Parathyroid adenoma (tissue), 2 donors: ENCODE measurements at regions not wholly inside any gene's neighbourhood (a gene's known extent, or its start where the extent isn't known, plus 50 kb on each side); places are given as distances from the start of the nearest gene placed in this dataset.
A peak's percentile ranks its signal among the peaks of the same experiment; 100 is the strongest.

Experiments used
- H2AFZ ChIP-seq: fragments of 300-600 bp; sonication (generic); one replicate; pipeline ENCODE4 v1.7.0; 2017; ENCODE audit warnings: antibody characterized with exemption, mild to moderate bottlenecking
- H3K27ac ChIP-seq: fragments of 300-600 bp; sonication (generic); one replicate; pipeline ENCODE4 v1.7.0; 2017
- H3K27me3 ChIP-seq: fragments of 300-600 bp; sonication (generic); one replicate; pipeline ENCODE4 v1.7.0; 2017; ENCODE audit warnings: low read length; ENCODE audit not compliant: control insufficient read depth, insufficient read depth
- H3K36me3 ChIP-seq: fragments of 300-600 bp; sonication (generic); one replicate; pipeline ENCODE4 v1.7.0; 2017; ENCODE audit warnings: low read length; ENCODE audit not compliant: control insufficient read depth, insufficient read depth
- H3K4me1 ChIP-seq: fragments of 300-600 bp; sonication (generic); one replicate; pipeline ENCODE4 v1.7.0; 2017; ENCODE audit warnings: control low read depth
- H3K4me2 ChIP-seq: fragments of 300-600 bp; sonication (generic); one replicate; pipeline ENCODE4 v1.7.0; 2017; ENCODE audit warnings: low read length
- H3K4me3 ChIP-seq: fragments of 300-600 bp; sonication (generic); one replicate; pipeline ENCODE4 v1.7.0; 2017; ENCODE audit warnings: low read depth, low read length
- H3K79me2 ChIP-seq: fragments of 300-600 bp; sonication (generic); one replicate; pipeline ENCODE4 v1.7.0; 2017; ENCODE audit warnings: control low read depth
- H3K9ac ChIP-seq: fragments of 300-600 bp; sonication (generic); one replicate; pipeline ENCODE4 v1.7.0; 2017; ENCODE audit warnings: mild to moderate bottlenecking
- H3K9me3 ChIP-seq: fragments of 300-600 bp; sonication (generic); one replicate; pipeline ENCODE4 v1.7.0; 2017; ENCODE audit warnings: low read length; ENCODE audit not compliant: control insufficient read depth
- TF ChIP-seq, protein P1 (sequence below): fragments of 300-600 bp; sonication (generic); IDR thresholded peaks from one replicate; pipeline ENCODE4 v1.7.0; 2017; ENCODE audit warnings: antibody characterized with exemption, mild to moderate bottlenecking
- donor health status: primary hyperparathyroidism.

DNA sequence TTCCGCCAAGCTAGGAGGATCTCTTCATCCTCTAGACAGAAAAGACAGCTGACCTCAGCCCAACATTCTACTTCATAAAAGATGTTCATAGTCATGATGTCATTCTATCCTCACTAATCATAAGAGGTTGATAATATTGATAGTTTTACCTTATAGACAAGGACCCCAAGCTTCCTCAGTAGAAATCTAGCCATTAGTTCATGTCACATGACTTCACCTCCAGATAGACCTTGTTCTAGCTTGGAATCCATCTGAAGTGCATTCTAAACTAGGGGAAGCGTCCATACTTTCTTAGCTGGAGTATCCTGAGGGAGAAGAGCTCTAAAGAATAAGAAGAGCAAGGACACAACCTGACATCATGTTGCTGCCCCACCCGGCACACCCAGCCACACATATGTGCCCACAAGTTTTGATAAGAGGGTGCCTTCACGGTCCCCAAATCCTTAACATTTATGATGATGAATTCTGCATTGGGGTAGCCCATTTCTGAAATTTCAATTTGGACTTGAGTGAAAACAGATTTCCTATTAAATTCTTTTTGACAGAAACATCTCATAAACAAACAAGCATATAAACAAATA is 292.5 kb upstream of the STXBP5 start:
- Histone ChIP-seq H3K4me3 (no peak overlapping the region), H3K36me3 (no peaks in the 10 kb centered on the region), H3K9me3 (no peaks in the 10 kb centered on the region), H3K79me2 (no peaks in the 10 kb centered on the region), H3K4me1 (peaks cover 62% of the 10 kb centered on the region), H3K4me2 (no peak overlapping the region), H2AFZ (no peak overlapping the region), H3K27ac (peak overlapping the region; percentile 98), H3K27me3 (no peaks in the 10 kb centered on the region), H3K9ac (no peak overlapping the region)
- TF ChIP-seq, protein P1, sequence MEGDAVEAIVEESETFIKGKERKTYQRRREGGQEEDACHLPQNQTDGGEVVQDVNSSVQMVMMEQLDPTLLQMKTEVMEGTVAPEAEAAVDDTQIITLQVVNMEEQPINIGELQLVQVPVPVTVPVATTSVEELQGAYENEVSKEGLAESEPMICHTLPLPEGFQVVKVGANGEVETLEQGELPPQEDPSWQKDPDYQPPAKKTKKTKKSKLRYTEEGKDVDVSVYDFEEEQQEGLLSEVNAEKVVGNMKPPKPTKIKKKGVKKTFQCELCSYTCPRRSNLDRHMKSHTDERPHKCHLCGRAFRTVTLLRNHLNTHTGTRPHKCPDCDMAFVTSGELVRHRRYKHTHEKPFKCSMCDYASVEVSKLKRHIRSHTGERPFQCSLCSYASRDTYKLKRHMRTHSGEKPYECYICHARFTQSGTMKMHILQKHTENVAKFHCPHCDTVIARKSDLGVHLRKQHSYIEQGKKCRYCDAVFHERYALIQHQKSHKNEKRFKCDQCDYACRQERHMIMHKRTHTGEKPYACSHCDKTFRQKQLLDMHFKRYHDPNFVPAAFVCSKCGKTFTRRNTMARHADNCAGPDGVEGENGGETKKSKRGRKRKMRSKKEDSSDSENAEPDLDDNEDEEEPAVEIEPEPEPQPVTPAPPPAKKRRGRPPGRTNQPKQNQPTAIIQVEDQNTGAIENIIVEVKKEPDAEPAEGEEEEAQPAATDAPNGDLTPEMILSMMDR: no peak

DNA sequence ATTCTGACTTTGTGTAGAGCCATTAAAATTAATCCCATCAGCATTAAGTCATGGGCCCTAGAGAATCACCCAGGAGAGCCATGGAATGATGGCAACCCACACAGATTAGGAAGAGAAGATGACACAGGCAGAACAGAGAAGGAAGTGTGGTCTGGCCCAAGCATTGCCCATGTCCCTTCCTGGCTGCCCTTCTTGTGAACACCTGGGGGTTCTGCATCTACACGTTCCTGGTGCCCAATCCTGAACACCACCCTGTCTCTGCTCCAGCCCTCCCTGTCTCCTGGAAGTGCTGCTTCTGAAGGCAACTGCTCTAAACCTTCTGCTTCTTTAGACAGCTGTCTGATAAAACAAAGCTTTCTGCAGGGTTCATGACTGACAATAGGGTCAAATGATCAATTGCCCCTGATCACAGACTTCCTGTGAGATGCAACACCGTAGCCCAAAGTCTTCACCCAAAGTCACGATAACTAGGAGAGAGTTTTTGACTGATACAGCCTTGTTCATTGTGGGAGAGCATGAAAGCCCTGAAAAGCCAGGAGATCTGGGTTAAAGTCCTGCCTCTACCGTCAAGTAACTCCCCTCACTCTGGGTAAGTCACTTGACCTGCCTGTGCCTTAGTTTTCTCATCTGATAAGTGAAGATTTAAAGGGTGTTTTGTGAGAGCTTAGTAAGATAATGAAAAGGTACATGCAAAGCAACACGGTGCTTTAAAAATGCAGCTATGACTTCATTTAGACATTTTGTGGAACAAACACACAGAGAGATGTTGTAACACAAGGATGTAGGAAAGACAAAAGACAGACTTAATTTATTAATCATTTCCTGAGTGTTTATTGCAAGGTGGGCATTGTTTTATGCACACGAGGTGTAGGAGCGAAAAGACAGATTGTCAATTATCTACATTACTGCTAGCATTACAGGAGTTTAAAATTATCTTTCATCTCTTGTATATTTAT is 291.2 kb upstream of the STXBP5 start:
- Histone ChIP-seq H2AFZ (peak overlapping the region; percentile 63), H3K4me2 (peak overlapping the region; percentile 65), H3K9ac (peak overlapping the region; percentile 28), H3K36me3 (no peaks in the 10 kb centered on the region), H3K4me1 (peaks cover 61% of the 10 kb centered on the region), H3K9me3 (no peaks in the 10 kb centered on the region), H3K4me3 (peak overlapping the region; percentile 42), H3K27ac (peak overlapping the region; percentile 98), H3K79me2 (no peaks in the 10 kb centered on the region), H3K27me3 (no peaks in the 10 kb centered on the region)
- TF ChIP-seq, protein P1: no peak

DNA sequence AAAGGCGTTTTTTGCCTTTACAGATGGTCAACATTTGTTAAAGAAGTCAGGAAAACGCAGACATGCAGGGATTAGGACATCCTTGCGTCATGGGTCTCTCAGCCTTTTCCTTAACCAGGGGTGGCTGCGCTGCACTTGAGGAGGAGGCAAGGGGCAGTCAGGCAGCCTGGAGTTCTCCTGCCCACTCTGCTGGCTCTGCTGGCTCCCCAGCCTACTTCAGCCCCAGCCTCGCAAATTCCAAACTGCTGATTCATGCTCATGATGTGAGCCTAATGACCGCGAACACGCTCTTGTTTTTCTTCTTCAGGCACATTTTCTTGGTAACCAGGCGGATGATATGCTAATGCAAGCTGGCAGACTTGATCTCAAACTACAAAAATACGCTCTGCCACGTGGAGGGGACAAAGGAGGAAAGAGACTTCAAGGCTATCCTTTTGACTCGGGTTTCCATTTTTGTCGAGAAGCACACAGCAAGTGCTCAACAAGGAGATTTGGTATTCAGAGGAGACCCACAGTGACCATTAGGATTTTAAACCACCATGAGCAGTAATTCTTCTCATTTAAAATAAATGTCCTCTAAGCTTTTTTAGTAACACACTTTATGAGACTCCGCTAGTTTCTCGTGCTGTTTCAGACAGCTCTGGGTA is 290.3 kb upstream of the STXBP5 start:
- H3K27ac ChIP-seq: peak overlapping the region; percentile 98
- peaks cover 62% of the 10 kb centered on the region for H3K4me1 ChIP-seq
- H3K4me3 ChIP-seq: peak overlapping the region; percentile 42
- no peaks in the 10 kb centered on the region for H3K79me2 ChIP-seq
- no peaks in the 10 kb centered on the region for H3K9me3 ChIP-seq
- peak overlapping the region; percentile 28 for H3K9ac ChIP-seq
- peak overlapping the region; percentile 31 for H2AFZ ChIP-seq
- no peaks in the 10 kb centered on the region for H3K27me3 ChIP-seq
- H3K36me3 ChIP-seq: no peaks in the 10 kb centered on the region
- TF ChIP-seq, protein P1: peak; percentile 23
- H3K4me2 ChIP-seq: peak overlapping the region; percentile 65

DNA sequence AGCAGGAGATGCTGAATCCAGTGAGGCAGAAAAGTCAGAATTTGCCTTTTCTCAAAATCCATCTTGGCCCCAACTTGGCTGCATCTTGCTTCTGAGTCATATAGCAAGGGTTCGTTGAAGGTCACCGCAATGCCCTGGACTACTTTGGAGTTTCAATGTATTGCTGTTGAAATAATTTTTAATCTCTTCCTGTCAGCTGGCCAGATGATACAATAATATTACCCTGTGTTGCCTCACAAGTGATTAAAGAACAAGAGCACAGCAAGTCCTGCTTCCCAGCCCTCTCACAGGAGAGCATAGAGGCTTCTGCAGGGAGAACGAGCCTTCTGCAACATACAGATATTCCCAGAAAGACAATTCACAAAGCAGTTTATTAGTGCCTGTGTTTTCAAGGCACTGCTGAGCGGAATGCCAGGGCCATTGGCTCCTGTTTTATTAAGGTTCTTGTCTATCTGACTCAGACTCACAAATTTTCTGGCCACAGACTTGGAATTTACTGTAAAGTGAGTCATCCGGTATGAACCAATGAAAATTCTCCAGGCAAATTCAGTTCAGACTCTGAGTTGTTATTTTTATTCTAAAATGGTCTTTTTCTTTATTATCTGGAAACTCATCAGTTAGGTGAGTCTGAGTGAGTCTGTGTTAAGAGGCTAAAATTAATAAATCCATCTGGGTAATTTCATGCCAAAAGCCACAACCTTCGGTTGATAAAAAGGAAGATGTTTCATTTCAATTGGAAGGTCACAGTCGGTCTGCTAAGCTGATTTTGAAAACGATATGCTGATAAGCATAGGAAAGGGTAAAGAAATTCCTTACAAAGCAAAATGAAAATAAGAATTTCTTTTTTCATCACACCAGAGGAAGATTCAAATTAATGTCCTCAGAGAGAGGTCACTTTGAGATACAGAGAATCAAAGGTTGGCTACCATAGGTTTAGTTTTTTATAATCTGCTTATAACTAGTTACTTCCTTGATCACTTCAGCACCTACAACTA is 289.4 kb upstream of the STXBP5 start:
- peaks cover 55% of the 10 kb centered on the region for H3K4me1 ChIP-seq
- TF ChIP-seq, protein P1: no peak
- peak overlapping the region; percentile 31 for H2AFZ ChIP-seq
- H3K4me2 ChIP-seq: peak overlapping the region; percentile 65
- no peaks in the 10 kb centered on the region for H3K79me2 ChIP-seq
- H3K36me3 ChIP-seq: no peaks in the 10 kb centered on the region
- H3K27me3 ChIP-seq: no peaks in the 10 kb centered on the region
- H3K9ac ChIP-seq: peak overlapping the region; percentile 3
- H3K9me3 ChIP-seq: no peaks in the 10 kb centered on the region
- peak overlapping the region; percentile 98 for H3K27ac ChIP-seq
- H3K4me3 ChIP-seq: peak overlapping the region; percentile 42
